Neuron (in vitro differentiated cells): ENCODE measurements at regions not wholly inside any gene's neighbourhood (a gene's known extent, or its start where the extent isn't known, plus 50 kb on each side); places are given as distances from the start of the nearest gene placed in this dataset.

Source experiments
- H2AFZ ChIP-seq: one replicate; pipeline ENCODE4 v1.6.1; 2013; ENCODE audit warnings: low read depth, mild to moderate bottlenecking, inconsistent platforms, low read length, moderate library complexity
- H3K27me3 ChIP-seq: one replicate; pipeline ENCODE4 v1.6.1; 2013; ENCODE audit warnings: low read length; ENCODE audit not compliant: insufficient read depth
- H3K36me3 ChIP-seq: one replicate; pipeline ENCODE4 v1.6.1; 2013; ENCODE audit warnings: low read length; ENCODE audit not compliant: insufficient read depth
- H3K4me1 ChIP-seq: one replicate; pipeline ENCODE4 v1.6.1; 2013; ENCODE audit warnings: low read length; ENCODE audit not compliant: insufficient read depth
- H3K4me3 ChIP-seq: 2 replicates; pipeline ENCODE4 v1.5.1; 2013; ENCODE audit warnings: mild to moderate bottlenecking, low read length, moderate library complexity
- H3K9me3 ChIP-seq: one replicate; pipeline ENCODE4 v1.6.1; 2013; ENCODE audit warnings: low read length

DNA sequence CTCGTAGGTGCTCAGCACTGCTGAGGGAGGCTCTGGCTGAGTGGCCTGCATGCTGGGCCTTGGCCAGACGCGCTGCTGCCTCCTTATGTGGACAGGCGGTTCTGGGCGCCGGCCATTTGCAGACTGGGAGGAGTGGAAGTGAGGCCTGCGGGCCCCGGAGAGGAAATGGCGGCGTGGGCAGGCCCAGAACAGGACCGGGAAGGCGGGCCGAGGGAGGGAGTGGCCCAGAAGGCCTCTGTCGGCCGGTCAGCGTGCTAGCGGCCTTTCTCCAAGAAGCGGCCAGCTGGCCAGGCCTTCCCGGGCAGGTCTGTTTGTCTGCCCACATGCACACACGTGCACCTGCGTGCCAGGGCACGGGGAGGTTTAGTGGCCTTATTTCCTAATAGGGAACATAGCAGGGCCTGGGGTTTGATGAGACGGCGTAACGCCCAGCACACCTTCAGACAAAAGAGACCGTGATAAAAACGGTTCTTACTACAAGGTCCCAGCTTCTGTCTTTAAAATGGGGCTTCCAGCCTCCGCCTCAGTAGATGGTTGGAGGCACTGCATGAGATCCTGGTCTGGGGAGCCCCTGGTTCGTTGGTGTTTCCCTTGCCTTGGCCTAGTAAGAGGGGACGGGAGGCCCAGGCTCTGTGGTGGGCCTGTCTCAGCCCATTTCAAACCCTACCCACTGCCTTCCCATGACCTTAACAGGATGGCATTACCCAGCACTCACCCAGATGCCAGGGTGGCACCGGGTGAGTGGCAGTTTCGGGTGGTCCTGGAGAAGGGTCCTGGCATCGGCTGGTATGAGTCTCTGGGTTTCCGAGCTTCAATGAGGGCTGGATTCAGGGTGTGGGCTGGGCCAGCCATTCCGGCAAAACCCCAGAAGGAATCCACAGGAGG lies 65.1 kb upstream of the PPARA start:
- Histone ChIP-seq H3K4me3 (no peak overlapping the region), H3K36me3 (no peaks in the 10 kb centered on the region), H3K27me3 (peaks cover 61% of the 10 kb centered on the region), H3K9me3 (no peaks in the 10 kb centered on the region), H2AFZ (no peak overlapping the region), H3K4me1 (peaks cover 4% of the 10 kb centered on the region)

DNA sequence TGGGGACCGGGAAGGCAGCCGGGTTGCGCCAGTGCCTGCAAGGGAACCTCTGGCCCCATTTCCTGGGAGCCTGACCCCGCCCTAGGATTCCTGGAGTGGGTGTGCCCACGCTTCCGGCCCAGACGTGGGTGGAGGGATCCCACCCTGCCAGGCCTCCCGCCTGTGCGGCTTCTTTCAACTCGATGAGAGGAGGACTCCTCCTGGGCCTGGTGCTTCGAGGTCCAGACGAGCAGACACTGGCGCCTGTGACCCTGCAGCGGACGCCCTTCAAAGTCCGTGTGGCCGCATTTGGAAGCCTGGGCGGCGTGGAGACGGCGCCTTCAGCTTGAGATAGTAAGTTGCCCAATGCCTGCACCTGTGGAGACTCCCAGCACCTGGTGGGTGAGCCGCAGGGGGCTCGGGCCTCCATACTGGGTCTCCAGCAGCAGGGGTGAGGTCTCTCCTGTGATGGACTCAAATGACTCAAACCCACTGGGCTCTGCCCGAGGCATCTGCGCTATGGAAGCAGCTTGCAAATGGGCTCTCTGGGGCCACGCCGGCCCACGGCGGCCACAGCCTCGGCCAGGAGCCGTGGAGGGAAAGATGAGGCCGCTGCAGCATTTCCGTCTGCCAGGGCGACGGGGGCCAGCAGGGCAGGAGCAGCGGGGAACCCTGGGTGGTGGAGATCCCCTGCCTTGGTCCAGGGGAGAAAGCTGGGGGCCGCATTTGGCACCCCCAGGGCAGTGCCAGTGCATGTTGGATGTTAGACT lies 64.3 kb upstream of the PPARA start:
- H3K27me3 ChIP-seq = peaks cover 68% of the 10 kb centered on the region

DNA sequence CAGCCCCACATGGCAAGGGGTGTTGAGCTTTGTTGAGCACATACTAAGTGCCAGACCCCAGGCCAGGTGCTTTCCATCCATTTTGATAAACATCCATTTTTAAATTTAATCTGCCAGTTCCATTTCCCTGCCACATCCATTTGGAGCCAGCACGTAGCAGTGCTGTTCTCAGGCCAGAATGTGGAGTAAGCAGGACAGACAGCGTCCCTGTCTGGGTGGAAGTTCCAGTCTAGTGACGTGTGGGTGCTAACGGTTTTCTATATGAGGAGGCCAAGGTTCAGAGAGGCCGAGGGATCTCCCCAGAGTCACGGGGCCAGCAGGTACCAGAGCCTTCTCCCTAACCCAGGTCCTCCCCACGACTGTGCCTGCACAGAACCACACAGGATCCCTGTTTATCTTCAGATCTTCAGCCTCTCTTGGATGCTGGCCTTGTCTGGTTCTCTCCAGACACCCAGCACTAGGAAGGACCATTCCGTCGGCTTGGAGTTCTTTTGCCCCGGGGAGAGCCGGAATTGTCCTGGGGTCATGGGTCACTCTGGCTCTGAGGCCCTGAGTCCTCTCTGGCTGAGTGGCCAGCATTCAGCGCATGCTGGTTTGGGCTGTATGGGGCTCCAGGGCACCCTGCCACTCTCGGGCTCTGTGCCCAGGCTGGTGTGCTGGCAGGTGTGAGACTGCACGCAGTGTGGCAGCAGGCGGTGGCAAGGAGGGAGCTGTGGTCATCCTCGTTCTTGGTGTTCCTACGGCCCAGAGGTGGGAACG lies 63.6 kb upstream of the PPARA start:
- Histone ChIP-seq H3K4me1 (peaks cover 4% of the 10 kb centered on the region), H3K9me3 (no peaks in the 10 kb centered on the region), H3K4me3 (no peak overlapping the region), H2AFZ (no peak overlapping the region), H3K27me3 (peaks cover 64% of the 10 kb centered on the region), H3K36me3 (no peaks in the 10 kb centered on the region)

More for the DNA sequence above, 64.3 kb upstream of the PPARA start:
- H3K36me3 ChIP-seq = no peaks in the 10 kb centered on the region
- peaks cover 4% of the 10 kb centered on the region for H3K4me1 ChIP-seq
- no peaks in the 10 kb centered on the region for H3K9me3 ChIP-seq
- no peak overlapping the region for H2AFZ ChIP-seq
- no peak overlapping the region for H3K4me3 ChIP-seq

DNA sequence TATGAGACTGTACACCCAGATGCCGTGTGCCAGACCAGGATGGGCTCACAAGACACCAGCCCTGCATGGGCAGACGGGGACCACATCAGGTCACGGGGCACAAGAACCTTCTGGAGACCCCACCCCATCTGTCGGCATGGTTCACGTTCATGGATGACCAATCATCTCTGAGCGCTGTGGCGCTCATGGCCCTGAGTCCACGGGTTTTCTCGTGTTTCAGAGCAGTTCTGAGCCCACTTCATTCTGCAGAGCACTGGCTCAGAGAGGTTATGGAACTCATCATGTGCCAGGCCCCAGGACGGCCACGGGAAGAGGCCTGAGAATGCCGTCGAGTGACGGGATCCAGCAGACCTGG lies 63.0 kb upstream of the PPARA start:
- Histone ChIP-seq H2AFZ (no peak overlapping the region), H3K36me3 (no peaks in the 10 kb centered on the region), H3K9me3 (no peaks in the 10 kb centered on the region), H3K4me3 (no peak overlapping the region), H3K4me1 (peaks cover 4% of the 10 kb centered on the region), H3K27me3 (peaks cover 60% of the 10 kb centered on the region)

DNA sequence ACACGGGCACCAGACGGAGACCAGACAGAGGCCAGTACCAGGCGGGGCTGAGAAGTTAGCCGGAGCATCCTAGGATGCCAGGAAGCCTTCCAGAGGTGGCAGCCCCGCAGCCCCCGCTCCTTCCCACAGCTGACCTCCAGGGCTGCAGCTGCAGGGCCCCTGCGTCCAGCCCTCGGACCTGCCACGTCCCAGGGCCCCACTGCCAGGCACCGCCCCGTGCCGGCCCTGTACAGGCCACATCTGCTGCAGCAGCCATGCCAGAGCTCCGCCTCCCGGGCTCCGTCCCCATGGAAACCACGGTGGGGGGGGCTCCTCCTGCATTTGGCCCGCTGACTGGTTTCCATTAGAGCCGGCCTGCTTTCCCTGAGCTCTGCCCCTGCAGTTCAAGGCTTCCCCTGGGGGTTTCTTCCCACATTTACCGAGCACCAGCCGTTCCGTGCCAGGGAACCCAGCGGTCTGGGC lies 62.5 kb upstream of the PPARA start:
- no peaks in the 10 kb centered on the region for H3K9me3 ChIP-seq

DNA sequence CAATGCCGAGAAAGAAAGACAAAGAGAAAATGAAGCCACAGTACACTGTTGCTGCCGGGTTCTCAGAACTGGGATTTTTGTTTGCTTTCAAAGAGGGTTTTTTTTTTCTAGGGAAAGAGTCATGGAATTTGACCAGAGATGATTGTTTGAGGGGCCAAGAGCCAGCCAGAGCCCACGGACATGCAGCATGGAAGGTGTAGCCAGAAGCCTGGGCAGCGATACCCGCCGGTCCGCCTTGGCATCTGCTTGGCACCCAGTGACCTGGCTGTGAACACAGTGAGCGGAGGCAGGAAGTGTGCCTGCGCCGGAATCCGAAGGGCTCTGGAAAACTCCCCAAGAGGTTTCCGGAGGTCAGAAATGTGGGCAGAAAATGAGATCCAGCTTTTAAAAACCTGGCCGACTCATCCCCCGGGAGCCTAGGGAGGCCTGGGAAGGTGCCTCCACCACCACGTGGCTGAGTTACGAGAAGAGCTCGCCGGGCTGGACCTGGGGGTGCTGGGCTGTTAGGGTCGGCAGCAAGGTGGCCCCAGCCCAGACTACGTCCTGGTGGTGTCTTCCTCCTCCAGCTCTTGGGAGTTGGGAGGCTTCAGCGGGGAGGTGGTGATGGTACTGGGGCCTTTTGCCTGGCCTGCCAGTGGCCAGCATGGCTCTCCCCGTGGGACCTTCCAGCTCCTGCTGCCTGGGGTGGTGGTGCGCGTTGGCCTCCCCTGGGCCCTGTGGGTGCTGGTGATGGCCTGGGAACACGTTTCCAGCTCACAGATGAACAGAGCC lies 61.6 kb upstream of the PPARA start:
- H3K9me3 ChIP-seq = no peaks in the 10 kb centered on the region
- no peaks in the 10 kb centered on the region for H3K36me3 ChIP-seq
- peaks cover 4% of the 10 kb centered on the region for H3K4me1 ChIP-seq
- no peak overlapping the region for H2AFZ ChIP-seq
- no peak overlapping the region for H3K4me3 ChIP-seq
- H3K27me3 ChIP-seq = peaks cover 59% of the 10 kb centered on the region

More for the DNA sequence above, 62.5 kb upstream of the PPARA start:
- no peak overlapping the region for H3K4me3 ChIP-seq
- no peak overlapping the region for H2AFZ ChIP-seq
- peaks cover 60% of the 10 kb centered on the region for H3K27me3 ChIP-seq
- no peaks in the 10 kb centered on the region for H3K36me3 ChIP-seq
- peaks cover 4% of the 10 kb centered on the region for H3K4me1 ChIP-seq

DNA sequence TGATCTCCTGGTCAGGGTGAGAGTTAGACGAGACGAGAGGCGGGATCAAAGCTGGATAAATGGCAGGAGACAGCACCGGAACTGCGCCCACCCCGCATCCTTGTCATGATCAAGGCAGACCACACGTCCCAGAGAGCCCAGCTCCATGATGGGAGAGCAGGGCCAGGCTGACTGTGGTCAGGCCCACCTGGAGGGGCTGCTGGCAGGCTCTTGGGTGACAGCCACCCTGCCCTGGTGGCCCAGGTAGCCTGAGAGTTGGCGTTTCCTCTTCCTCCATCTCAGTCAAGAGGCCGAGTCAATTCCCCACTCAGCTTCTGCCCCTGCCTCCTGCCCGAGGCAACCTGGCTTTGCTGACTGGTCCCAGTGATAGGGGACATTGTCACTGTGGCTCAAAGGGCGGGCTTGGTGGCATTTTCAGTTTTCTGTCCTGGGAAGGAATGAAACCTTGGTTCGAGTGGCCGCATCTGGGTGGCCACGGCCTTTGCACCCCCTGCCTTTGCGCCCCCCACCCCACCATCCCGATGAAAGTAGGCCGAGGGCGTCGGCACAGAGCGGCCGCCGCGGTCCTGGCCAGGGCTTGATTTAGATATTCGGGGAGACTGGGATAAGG lies 60.8 kb upstream of the PPARA start:
- H3K4me3 ChIP-seq = no peak overlapping the region
- no peaks in the 10 kb centered on the region for H3K36me3 ChIP-seq
- H3K4me1 ChIP-seq = peaks cover 4% of the 10 kb centered on the region
- peaks cover 60% of the 10 kb centered on the region for H3K27me3 ChIP-seq
- no peak overlapping the region for H2AFZ ChIP-seq
- H3K9me3 ChIP-seq = no peaks in the 10 kb centered on the region

DNA sequence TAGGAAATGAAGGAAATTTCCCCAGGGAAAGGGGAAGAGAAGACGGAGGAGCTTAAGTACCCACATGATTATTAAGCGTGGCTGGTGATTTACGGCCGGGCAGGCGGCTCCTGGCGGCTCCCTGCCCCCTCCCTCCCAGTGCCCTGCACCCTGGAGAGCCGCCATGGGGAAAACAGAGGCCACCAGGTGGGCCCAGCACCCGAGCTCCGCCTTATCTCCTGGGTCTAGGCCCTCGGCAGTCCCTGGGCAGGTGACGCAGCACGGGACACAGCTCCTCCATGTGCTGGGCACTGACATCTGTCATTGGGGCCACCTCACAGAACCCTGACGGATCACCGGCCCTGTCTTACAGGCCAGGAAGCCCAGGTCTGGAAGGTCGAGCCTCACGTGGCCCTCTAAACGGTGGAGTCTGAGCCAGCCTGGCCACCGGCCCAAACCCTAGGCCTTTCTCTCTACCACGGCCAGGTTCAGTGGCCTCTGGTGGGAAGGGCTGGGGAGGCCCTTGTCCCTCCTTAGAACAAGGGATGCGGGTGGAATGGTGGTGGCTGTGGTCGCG lies 60.2 kb upstream of the PPARA start:
- Histone ChIP-seq H3K9me3 (no peaks in the 10 kb centered on the region), H3K36me3 (no peaks in the 10 kb centered on the region), H3K4me1 (peaks cover 4% of the 10 kb centered on the region), H3K4me3 (no peak overlapping the region), H2AFZ (no peak overlapping the region), H3K27me3 (peaks cover 58% of the 10 kb centered on the region)

DNA sequence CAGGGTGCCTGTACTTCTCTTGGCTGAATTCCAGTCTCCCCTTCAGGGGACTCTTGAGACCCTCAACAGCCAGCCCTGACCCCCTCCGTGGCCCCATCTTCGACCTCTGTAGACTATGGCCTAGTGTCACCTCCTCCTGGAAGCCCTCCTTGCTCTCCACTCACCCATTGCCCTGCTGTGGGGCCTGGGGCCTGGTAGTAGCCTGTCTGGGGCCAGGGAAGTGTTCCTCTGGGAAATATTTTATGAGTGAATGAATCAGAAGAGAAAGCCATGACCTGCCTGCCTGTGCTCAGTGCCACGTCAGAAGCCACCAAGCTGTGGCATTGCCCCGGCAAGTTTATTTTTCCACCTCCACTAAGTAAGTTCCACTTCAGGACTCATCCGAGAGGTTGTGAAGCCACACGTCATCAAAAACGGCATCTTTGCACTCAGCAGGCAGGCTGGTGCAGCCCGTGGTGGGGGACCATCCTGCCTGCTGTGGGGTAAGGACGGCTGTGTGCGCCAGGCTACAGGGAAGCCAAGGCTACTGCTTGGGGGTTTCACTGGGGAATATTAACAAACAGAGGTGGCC lies 59.6 kb upstream of the PPARA start:
- Histone ChIP-seq H3K4me3 (no peak overlapping the region), H2AFZ (no peak overlapping the region), H3K36me3 (no peaks in the 10 kb centered on the region), H3K4me1 (peaks cover 4% of the 10 kb centered on the region), H3K27me3 (peaks cover 52% of the 10 kb centered on the region), H3K9me3 (no peaks in the 10 kb centered on the region)

DNA sequence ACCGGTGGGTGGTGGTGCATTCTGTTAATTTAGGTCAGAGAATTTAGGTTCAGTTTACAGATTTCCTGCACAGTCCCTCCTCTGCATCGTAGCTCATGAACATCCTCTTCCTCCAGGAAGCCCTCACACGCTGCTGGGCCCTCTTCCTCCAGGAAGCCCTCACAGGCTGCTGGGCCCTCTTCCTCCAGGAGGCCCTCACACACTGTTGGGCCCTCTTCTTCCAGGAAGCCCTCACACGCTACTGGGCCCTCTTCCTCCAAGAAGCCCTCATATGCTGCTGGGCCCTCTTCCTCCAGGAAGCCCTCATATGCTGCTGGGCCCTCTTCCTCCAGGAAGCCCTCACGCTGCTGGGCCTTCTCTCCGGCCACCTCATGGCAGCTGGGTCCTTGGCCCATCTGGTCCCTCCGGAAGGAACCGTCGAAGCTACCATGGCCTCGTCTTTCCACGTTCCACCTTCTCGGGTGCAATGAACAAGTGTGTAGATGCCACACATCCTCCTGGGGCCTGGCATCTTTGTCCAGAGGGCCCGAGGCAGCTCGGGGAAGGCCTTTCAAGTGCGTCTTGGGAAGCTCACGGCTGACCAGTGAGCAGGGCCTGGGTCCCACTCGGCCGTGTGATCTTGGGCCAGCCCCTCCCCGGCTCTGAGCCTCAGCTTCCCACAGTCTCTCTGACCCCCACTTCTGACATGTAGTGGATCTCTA lies 58.9 kb upstream of the PPARA start:
- peaks cover 4% of the 10 kb centered on the region for H3K4me1 ChIP-seq
- no peaks in the 10 kb centered on the region for H3K36me3 ChIP-seq
- H3K4me3 ChIP-seq = no peak overlapping the region
- no peaks in the 10 kb centered on the region for H3K9me3 ChIP-seq
- no peak overlapping the region for H2AFZ ChIP-seq
- H3K27me3 ChIP-seq = peaks cover 58% of the 10 kb centered on the region

DNA sequence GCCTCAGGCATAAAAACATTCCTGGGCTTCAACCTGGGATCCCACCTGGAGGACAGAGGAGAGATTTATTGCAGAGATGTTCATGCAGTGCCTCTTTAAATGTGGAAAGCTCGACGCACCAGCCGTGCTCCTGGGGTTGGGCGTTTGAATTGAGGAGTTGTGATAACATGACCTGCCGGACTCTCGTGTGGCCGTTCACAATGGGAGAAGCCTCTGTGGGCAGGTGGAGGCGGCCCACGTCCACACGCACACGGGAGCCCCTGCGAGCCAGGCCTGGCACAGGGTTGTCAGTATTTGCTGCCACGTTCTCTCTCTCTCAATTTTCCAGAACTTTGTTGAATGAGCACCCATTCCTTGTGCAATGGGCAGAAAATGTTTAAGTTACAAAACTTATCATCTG lies 58.3 kb upstream of the PPARA start:
- Histone ChIP-seq H3K4me1 (peaks cover 4% of the 10 kb centered on the region), H3K36me3 (no peaks in the 10 kb centered on the region), H3K4me3 (no peak overlapping the region)

More for the DNA sequence above, 58.3 kb upstream of the PPARA start:
- H2AFZ ChIP-seq = no peak overlapping the region
- peaks cover 61% of the 10 kb centered on the region for H3K27me3 ChIP-seq
- H3K9me3 ChIP-seq = no peaks in the 10 kb centered on the region
